ENCODE measurements at regions not wholly inside any gene's neighbourhood (a gene's known extent, or its start where the extent isn't known, plus 50 kb on each side); places are given as distances from the start of the nearest gene placed in this dataset.

DNA sequence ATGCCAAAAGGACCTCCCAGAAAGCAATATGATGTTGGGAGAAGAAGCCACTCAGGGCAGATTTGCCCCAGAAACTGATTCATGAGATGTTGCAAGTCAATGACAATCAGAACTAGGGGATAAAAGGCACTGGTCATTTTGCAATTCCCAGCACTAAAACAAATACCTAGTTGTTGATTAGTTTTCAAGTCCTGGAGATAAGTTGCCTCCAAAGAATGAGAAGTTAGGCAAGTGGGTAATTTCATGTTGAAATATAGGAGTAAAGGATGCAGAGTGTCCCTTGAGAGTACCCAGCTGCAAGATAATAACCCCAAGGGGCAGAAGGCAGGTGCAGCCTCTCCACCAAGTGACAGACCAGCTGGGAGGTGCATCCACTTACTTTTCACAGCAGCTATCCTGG is 363.6 kb downstream of the PBX1 start:
- ATAC-seq (no peak), DNase-seq (no peak)
- TF ChIP-seq, protein P1, sequence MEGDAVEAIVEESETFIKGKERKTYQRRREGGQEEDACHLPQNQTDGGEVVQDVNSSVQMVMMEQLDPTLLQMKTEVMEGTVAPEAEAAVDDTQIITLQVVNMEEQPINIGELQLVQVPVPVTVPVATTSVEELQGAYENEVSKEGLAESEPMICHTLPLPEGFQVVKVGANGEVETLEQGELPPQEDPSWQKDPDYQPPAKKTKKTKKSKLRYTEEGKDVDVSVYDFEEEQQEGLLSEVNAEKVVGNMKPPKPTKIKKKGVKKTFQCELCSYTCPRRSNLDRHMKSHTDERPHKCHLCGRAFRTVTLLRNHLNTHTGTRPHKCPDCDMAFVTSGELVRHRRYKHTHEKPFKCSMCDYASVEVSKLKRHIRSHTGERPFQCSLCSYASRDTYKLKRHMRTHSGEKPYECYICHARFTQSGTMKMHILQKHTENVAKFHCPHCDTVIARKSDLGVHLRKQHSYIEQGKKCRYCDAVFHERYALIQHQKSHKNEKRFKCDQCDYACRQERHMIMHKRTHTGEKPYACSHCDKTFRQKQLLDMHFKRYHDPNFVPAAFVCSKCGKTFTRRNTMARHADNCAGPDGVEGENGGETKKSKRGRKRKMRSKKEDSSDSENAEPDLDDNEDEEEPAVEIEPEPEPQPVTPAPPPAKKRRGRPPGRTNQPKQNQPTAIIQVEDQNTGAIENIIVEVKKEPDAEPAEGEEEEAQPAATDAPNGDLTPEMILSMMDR (IDR thresholded peaks at IDR 0.05): no peak
- Histone ChIP-seq H3K27me3 (ENCODE audit: low read depth) (no peaks in the 10 kb centered on the region), H3K4me3 (no peak overlapping the region), H3K36me3 (no peaks in the 10 kb centered on the region), H3K9me3 (no peaks in the 10 kb centered on the region), H3K27ac (no peak overlapping the region), H3K4me1 (no peaks in the 10 kb centered on the region)
- intact Hi-C loops (cut with DNase I): no loop called here

DNA sequence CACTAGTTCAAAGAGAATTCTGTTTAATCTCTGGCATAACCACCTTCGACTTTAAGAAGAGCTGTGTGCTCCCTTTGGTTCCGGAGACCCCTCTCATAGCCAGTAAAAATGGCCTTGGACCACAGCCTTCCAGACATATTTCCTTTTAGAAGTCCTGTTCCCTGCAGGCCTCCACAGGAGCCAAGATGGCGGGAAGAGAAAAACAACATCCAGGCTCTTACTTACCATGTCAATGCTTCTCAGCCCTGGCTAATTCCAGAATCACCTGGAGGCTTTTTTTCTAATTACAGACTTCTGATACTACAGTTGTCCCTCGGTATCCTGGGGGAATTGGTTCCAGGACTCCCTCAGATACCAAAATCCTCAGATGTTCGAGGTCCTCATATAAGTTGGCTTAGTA is 362.5 kb downstream of the PBX1 start:
- Histone ChIP-seq H3K9me3 (no peaks in the 10 kb centered on the region), H3K4me3 (no peak overlapping the region), H3K27me3 (ENCODE audit: low read depth) (no peaks in the 10 kb centered on the region), H3K4me1 (no peaks in the 10 kb centered on the region), H3K27ac (no peak overlapping the region), H3K36me3 (no peaks in the 10 kb centered on the region)
- DNase-seq (no peak), ATAC-seq (no peak)
- intact Hi-C loops (cut with DNase I): no loop called here
- TF ChIP-seq, protein P1 (IDR thresholded peaks at IDR 0.05): no peak

- no peaks in the 10 kb centered on the region for H3K36me3 ChIP-seq
- H3K9me3 ChIP-seq: no peaks in the 10 kb centered on the region
- H3K27ac ChIP-seq: no peak overlapping the region
- H3K4me3 ChIP-seq: no peak overlapping the region
- H3K4me1 ChIP-seq: no peaks in the 10 kb centered on the region
- intact Hi-C loops (cut with DNase I): no loop called here
- ATAC-seq: no peak
- TF ChIP-seq, protein P1 (IDR thresholded peaks at IDR 0.05): no peak
- DNase-seq: no peak
- H3K27me3 ChIP-seq (ENCODE audit: low read depth): no peaks in the 10 kb centered on the region
Measured at GRCh38 chr1:164918140-164918539, 359.2 kb downstream of the PBX1 start.

GRCh38 chr1:164914208-164914607 is 355.2 kb downstream of the PBX1 start:
- intact Hi-C loops (cut with DNase I): no loop called here
- H3K4me3 ChIP-seq: no peak overlapping the region
- ATAC-seq (peak in 1 of 2 donors; percentile 50), DNase-seq (no peak)
- TF ChIP-seq, protein P1 (IDR thresholded peaks at IDR 0.05): peak; percentile 17
- H3K36me3 ChIP-seq: no peaks in the 10 kb centered on the region
- H3K9me3 ChIP-seq: no peaks in the 10 kb centered on the region
- no peak overlapping the region for H3K27ac ChIP-seq
- no peaks in the 10 kb centered on the region for H3K27me3 ChIP-seq (ENCODE audit: low read depth)
- no peaks in the 10 kb centered on the region for H3K4me1 ChIP-seq

DNA sequence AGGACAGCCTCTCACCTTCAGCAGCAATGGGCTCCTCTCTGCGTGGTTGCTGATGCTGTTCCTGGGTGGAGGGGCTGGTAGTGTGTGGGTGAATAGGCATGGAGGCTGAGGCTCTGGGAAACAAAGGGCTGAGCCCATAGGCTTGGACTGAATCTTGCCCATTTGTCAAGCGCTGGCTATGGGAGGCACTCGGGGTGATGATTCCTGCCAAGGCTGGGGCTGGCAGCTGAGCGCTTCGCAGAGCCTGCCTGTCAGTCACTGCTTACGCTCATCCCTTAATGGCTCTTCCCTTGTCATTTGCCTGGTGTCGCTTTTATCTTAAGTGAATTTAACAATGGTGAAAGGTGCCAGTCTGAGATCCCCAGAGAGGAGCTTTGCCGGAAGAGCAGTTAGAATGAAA is 353.3 kb downstream of the PBX1 start:
- Histone ChIP-seq H3K27me3 (ENCODE audit: low read depth) (no peaks in the 10 kb centered on the region), H3K4me1 (no peaks in the 10 kb centered on the region), H3K4me3 (no peak overlapping the region), H3K36me3 (no peaks in the 10 kb centered on the region), H3K9me3 (no peaks in the 10 kb centered on the region), H3K27ac (no peak overlapping the region)
- DNase-seq: no peak
- ATAC-seq: no peak
- intact Hi-C loops (cut with DNase I): no loop called here
- TF ChIP-seq, protein P1 (IDR thresholded peaks at IDR 0.05): no peak

DNA sequence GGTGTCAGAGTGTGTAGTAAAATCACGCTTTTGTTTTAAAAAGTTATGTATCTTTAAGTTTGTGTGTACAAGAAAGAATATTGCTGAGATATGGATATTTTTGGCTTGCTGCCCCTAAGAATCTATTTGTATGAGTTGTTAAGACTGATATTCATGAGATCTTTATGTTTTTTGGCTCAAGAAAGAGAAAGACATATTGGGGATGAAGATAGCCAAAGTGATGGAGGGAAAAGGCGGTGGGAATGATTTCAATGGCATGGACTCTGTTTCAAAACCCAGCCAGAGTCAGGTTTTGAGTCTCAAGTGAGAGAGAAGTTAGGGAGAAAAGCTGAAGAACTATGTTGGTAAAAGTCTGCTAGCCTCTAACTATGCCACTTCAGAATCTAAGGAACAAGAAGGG is 351.7 kb downstream of the PBX1 start:
- DNase-seq: no peak
- intact Hi-C loops (cut with DNase I): no loop called here
- H3K4me3 ChIP-seq: no peak overlapping the region
- no peaks in the 10 kb centered on the region for H3K36me3 ChIP-seq
- no peak for ATAC-seq
- H3K9me3 ChIP-seq: no peaks in the 10 kb centered on the region
- TF ChIP-seq, protein P1 (IDR thresholded peaks at IDR 0.05): no peak
- H3K27ac ChIP-seq: no peak overlapping the region
- no peaks in the 10 kb centered on the region for H3K4me1 ChIP-seq
- no peaks in the 10 kb centered on the region for H3K27me3 ChIP-seq (ENCODE audit: low read depth)

All from lower lobe of right lung (tissue), 2 donors.